ENCODE measurements at regions not wholly inside any gene's neighbourhood (a gene's known extent, or its start where the extent isn't known, plus 50 kb on each side); places are given as distances from the start of the nearest gene placed in this dataset.

DNA sequence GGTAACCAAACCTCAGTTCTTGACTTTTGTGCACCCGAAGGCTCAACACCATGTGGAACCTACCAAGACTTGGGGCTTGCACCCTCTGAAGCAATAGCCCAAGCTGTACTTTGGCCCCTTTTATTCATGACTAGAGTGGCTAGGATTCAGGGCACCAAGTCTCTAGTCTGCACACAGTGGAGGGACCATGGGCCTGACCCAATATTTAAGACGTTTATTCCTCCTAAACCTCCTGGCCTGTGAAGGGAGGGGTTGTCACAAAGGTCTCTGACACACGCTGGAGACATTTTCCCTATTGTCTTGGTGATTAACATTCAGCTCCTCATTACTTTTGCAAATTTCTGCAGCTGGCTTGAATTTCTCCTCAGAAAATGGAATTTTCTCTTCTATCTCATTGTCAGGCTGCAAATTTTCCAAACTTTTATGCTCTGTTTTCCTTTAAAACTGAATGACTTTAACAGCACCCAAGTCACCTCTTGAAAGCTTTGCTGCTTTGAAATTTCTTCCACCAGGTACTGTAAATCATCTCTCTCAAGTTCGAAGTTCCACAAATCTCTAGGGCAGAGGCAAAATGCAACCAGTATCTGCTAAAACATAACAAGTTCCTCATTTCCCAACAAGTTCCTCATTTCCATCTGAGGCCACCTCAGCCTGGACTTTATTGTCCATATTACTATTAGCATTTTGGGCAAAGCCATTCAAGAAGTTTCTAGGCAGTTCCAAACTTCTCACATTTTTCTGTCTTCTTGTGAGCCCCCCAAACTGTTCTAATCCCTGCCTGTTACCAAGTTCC lies 481.4 kb upstream of the BTBD3 start:
- DNase-seq: no peak

- DNase-seq: no peak
These were observed 480.6 kb upstream of the BTBD3 start for GRCh38 chr20:11437090-11437489.

- DNase-seq: no peak
These were observed 479.9 kb upstream of the BTBD3 start for GRCh38 chr20:11437611-11438380.

DNA sequence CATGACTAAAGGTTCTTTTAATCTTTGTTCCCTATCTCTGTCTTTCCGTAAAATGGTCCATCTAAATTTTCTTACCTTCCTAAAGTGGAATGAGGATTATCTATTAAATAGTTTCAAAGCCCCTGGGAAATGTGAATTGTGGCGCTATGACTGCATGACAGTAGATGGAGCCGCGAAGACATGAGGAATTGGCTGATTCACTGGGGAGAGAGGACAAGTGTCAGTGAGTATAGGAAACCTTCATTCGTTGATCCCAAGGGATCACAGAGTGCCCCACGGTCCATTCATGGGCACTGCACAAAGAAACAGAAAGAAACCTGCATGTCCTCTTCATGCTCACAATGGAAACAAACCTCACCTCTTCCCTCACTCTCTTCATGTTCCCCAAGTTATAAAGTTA lies 479.3 kb upstream of the BTBD3 start:
- no peak for DNase-seq

DNA sequence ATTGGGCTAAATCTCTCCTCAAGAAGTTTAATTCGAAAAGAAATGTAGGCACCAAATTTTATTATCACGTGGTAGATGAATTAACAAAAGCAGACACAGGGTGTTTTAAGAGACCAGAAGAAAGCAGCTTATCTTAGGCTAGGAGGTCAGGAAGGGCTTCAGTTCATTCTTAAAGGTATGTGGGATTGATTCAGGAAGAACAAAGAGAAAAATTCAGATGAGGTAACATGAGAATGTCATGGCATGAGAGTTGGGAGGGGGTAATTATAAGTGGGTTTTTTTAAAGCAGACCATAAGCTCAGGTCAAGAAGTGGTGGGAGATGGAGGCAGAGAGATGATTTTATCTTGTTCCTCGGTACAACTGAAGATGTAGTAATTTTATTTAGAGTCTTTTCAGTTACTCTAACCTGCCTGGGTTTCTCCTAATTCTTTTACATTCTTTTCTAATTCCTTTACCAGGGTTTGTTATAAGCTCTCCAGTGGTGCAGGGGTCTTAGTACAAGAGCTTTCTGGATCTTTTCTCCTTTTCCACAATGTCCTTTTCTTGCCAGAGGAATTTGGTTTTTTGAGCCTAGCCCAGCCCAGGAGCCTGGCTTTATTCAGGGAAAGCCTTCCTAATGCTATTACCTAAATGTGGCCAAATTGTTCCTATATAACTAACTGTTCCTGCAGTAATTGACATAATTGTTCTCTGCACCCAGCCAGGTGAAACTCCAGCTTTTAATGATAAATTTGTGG lies 474.1 kb upstream of the BTBD3 start:
- no peak for DNase-seq

DNA sequence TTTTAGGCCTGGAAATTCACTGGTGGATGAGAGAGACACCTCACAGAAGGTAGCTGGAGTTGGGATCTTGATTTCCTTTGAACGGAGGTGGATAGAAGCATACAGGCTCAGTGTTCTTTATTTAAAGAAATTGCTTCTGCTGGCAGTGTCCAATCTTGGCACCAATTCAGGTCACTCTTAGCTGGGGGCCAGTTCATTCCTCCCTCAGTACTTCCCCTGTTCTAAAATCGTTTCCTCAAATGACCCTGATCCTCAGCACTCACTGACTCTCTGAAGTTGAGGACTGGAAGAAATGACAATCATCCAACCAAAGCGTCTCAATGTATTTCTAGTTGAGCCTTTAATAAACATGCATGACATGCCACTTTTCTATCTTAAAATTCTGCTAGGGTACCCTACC lies 472.5 kb upstream of the BTBD3 start:
- DNase-seq: peak; percentile 15

GRCh38 chr20:11445891-11446290 lies 471.8 kb upstream of the BTBD3 start:
- DNase-seq: no peak

- no peak for DNase-seq
These were observed 470.2 kb upstream of the BTBD3 start for GRCh38 chr20:11447371-11448100.

- no peak for DNase-seq
These were observed 469.1 kb upstream of the BTBD3 start for GRCh38 chr20:11448554-11448953.

- no peak for DNase-seq
These were observed 465.9 kb upstream of the BTBD3 start for GRCh38 chr20:11451793-11452291.

- DNase-seq: no peak
These were observed 465.4 kb upstream of the BTBD3 start for GRCh38 chr20:11452326-11452725.

DNA sequence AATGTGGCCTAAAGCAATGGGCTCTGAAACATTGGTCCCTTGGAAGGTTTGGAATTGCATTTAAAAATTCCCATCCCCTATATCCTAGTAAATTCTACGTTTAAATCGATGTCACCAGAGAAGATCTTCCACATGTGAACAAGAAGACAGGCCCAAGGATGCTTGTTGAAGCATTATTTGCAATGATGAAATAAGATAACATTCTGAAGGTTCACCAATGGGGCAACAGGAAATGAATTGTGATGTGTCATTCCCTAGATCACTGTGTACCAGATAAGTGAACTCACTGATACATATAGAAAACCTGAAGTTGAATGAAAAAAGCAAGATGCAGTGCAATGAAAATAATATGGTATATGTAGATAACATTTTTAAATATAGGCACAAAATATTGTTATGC lies 464.3 kb upstream of the BTBD3 start:
- DNase-seq: no peak

DNA sequence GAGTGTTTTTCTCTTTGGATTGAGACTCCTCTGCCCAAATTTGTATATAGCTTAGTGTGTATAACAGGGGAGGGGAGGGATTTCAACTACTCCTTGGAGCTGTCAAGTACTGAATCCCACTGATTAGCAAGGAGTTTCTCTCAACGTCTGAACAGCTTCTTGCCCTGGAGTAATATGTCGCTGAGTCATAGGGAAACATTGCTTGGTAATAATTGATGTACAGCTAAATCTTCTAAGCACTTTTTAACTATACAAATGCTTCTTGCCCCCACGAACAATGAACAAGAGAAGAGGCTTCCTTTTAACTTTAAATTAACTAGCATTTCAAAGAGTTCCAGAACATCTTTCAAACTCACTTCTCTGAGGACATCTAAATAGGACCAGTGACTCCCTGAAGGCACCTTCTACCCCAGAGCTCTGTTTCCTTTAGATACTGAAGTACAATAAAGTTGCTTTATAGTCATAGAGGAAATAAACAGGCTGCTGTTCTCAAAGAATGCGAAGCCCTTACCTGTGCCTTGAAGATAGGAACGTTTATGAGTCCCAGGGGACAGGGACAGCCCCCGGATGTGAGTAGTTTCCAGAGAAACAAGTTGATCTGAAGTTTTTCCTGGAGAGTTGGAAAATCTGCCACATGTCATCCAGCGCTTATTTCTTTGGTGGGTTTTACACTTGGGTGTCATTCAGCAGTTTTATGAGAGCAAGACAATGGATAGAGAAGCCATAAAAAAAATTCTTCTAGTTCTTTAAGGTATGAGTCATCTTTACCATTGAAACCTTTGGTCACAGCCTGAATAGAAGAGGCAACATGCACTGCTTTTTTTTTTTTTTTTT lies 462.5 kb upstream of the BTBD3 start:
- no peak for DNase-seq

DNA sequence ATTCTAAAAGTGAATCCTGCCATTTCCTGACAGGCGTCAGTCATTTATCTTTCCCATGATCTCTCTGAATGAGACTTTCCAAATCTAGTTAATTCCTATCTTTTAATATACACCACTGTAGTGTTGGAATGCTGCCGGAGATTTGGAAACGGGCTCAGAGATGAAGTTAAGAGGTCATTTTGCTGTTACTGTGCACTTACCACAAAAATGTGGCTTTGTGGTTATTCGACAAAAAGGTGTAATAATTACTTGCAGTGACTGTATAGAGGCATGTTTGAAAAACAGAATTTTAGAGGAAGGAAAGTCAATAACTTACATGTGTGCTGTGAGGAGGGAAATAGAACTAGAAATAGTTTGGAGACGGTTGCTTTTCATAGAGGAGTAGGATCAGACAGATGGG lies 460.2 kb upstream of the BTBD3 start:
- no peak for DNase-seq

GRCh38 chr20:11459090-11459890 lies 458.4 kb upstream of the BTBD3 start:
- DNase-seq: no peak

GRCh38 chr20:11467436-11467835 lies 450.3 kb upstream of the BTBD3 start:
- no peak for DNase-seq

DNA sequence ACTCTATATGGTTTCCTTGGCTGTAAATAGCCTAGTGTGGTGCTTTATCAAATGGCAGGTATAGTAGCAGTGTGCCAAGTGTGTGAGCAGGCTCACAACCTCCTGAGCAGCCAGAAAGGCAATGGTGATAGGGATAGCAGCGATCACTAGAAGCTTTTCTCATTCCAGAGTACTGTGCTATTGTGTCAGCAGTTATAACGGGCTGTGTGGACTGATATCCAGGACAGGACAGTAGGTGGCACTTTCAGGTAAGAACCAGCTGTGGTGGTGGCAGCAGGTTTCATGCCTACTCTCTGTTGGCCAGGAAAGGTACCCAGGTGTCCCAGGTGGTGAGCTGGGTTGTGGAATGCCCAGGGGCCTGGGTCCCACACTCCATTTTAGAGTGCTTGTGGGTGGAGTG lies 448.8 kb upstream of the BTBD3 start:
- DNase-seq: no peak

GRCh38 chr20:11469795-11470435 lies 447.8 kb upstream of the BTBD3 start:
- no peak for DNase-seq

DNA sequence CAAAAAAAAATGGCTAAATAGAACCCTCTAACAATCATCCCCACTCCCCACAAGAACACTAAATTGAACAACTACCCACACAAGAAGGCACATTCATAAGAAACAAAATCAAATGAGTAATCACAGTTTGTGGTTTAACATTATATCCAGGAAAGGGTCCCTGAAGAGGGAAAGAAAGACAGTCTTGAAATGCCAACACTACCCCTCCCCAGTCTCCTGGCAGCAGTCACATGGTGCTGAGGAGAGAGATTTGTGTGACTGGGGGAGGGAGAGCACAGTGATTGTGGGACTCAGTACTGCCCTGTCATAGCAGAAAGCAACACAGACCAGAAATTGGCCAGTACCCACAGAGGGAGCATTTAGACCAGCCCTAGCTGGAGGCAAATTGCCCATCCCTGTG lies 443.7 kb upstream of the BTBD3 start:
- no peak for DNase-seq

GRCh38 chr20:11483697-11484096 lies 434.0 kb upstream of the BTBD3 start:
- DNase-seq: no peak
